ENCODE measurements at regions not wholly inside any gene's neighbourhood (a gene's known extent, or its start where the extent isn't known, plus 50 kb on each side); places are given as distances from the start of the nearest gene placed in this dataset.

DNA sequence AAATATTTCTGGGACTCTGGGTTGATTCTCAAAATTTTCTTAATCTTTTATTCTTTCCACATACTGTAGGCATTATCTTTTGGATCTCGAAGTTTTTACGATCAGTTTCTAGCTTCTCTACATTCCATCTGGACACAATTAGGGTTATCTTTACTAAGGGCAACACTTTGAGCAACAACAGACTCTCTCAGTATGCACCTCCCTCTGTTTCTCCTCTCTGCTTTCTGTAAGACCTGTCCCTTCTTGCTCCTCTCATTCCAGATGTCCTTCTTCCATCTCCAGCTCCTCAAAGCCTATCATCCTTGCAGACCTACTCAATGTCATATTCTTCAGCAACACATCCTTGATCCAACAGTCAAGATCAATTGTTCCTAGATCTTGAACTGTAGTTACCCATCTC is 457.0 kb downstream of the SLC6A15 start:
- TF ChIP-seq, protein P1, sequence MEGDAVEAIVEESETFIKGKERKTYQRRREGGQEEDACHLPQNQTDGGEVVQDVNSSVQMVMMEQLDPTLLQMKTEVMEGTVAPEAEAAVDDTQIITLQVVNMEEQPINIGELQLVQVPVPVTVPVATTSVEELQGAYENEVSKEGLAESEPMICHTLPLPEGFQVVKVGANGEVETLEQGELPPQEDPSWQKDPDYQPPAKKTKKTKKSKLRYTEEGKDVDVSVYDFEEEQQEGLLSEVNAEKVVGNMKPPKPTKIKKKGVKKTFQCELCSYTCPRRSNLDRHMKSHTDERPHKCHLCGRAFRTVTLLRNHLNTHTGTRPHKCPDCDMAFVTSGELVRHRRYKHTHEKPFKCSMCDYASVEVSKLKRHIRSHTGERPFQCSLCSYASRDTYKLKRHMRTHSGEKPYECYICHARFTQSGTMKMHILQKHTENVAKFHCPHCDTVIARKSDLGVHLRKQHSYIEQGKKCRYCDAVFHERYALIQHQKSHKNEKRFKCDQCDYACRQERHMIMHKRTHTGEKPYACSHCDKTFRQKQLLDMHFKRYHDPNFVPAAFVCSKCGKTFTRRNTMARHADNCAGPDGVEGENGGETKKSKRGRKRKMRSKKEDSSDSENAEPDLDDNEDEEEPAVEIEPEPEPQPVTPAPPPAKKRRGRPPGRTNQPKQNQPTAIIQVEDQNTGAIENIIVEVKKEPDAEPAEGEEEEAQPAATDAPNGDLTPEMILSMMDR (IDR thresholded peaks at IDR 0.05), result no peak
- TF ChIP-seq POLR2A (IDR thresholded peaks at IDR 0.05), result no peak
